HG03457 (cell line): ENCODE measurements at regions not wholly inside any gene's neighbourhood (a gene's known extent, or its start where the extent isn't known, plus 50 kb on each side); places are given as distances from the start of the nearest gene placed in this dataset.
"Not testable (repeated sequence)": the region's sequence is repeated elsewhere in the genome, so short reads cannot be mapped to it uniquely, and the experiment has no call there.

Experiments
- ATAC-seq: cut with Tn5 transposase; IDR thresholded peaks from one replicate; pipeline ENCODE4 v1.9.1; 2021; ENCODE audit warnings: moderate number of reproducible peaks; ENCODE audit not compliant: unreplicated experiment

- no peak for ATAC-seq
Measured at GRCh38 chr3:81876826-81877225, 115.4 kb upstream of the GBE1 start.

DNA sequence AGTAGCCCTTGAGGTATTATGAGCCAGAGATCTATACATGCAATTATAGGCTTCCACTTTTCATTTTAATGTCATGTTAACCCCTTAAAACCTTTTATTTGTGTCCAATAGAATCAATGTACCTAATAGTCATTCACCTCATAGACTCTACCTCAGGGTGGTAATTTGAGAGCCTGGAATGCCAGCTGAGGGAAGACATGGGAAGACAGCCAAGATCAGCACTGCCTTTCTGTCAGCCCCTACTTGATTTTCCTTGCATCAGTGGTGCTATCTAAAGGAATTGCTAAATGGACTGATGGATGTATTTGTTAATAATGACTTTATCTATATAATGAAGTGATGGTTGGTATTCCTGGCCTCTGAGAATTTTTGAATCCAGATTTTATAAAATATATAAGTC lies 113.3 kb upstream of the GBE1 start:
- ATAC-seq, result no peak

DNA sequence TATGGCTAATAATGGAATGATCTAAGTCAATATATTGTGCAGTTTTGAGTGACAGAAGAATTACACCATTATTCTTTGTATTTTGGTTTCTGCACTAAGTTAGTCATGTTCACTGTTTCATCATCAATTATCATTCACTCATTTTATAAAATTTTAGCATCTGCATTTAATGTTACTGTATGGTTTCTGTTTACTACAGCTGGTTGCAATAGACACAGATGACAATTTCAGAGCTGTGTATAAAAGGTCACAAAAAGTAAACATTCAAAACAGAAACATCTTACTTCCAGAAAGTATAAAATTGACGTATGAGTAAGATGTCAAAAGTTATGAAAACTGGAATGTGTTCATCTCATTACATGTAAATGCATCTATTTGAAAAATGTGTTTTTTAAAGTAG lies 111.1 kb upstream of the GBE1 start:
- ATAC-seq, result no peak

GRCh38 chr3:81871358-81872155 lies 110.1 kb upstream of the GBE1 start:
- ATAC-seq, result no peak

- no peak for ATAC-seq
Measured at GRCh38 chr3:81869382-81869781, 107.9 kb upstream of the GBE1 start.

DNA sequence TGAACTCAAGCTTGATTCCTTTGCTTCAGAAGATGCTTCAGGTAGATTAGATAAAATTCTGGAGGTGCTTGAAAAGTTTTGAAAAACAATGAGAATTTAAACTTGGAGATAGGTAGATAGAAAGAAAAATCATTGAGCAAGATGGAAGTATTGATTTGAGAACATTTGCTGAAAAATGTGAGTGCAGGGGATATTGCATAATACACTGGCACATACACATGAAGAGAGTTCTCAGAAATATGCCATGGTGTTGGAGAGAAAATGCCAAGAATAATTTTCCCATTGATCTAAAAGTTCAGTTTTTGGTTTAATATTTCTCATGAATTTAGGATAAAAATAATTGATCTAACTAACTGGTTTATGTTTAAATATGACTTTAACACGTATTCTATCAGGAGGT lies 107.2 kb upstream of the GBE1 start:
- no peak for ATAC-seq

DNA sequence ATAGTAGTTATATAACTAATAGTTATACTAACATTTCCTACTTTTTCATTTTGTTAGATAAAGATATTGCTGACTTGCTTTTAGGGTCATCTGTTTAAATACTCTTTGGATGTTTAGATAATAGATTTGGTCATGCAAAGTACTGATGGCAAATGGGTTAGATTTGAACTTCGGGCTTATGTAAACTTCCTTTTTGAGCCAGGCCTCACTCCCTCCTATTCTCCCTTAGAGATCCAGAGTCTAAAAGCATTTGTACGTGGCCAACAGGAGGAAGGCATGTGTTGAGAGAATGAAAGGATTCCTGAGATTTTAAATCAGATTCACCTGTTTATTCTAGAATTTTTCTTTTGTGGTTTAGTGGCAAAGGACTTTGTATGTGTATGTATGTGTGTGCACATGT lies 106.4 kb upstream of the GBE1 start:
- ATAC-seq, result no peak

- not testable (repeated sequence) for ATAC-seq
Measured at GRCh38 chr3:81865164-81865563, 103.7 kb upstream of the GBE1 start.

GRCh38 chr3:81864272-81864671 lies 102.8 kb upstream of the GBE1 start:
- ATAC-seq, result no peak

GRCh38 chr3:81863756-81864155 lies 102.3 kb upstream of the GBE1 start:
- no peak for ATAC-seq

DNA sequence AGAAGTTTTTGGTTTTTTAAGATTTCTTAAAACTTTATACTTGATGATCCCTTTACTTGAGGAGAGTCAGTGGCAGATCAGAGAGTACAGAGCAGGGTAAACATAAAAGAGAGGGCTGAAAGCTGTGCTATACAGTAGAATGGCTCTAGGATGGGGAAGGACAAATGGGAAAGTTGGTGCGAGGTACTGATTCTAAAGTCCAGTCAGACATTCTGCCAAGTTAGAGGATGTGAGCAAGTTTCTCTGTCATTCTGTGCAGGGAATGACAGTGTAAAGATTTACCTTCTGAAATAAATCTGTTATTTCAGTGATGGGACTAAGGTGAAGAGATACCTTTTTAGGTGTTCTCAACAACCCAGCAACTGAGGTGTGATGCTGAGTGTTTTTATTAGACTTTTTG lies 100.1 kb upstream of the GBE1 start:
- no peak for ATAC-seq

GRCh38 chr3:81859524-81859923 lies 98.1 kb upstream of the GBE1 start:
- no peak for ATAC-seq

- no peak for ATAC-seq
Measured at GRCh38 chr3:81853431-81853830, 92.0 kb upstream of the GBE1 start.

DNA sequence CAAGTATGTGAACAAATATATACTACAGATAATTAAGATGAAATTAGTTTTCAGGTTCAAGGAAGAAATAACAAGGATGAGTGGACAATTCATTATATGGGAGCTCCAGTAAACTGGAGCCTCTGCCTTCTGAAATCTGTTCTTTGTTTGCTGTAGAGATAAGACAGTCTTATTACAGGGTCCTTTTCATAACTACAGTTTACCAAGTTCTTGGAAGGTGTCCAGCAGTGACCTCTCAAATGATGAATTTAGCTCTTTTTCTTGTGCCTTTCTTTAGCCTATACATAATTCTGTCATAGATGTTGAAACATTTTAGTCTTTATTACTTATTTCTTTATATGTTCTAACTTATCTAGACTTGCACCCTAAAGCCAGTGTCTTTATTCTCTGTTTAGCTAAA lies 89.7 kb upstream of the GBE1 start:
- ATAC-seq, result no peak

GRCh38 chr3:81846988-81847387 lies 85.5 kb upstream of the GBE1 start:
- ATAC-seq, result no peak

GRCh38 chr3:81841540-81841939 lies 80.1 kb upstream of the GBE1 start:
- no peak for ATAC-seq

DNA sequence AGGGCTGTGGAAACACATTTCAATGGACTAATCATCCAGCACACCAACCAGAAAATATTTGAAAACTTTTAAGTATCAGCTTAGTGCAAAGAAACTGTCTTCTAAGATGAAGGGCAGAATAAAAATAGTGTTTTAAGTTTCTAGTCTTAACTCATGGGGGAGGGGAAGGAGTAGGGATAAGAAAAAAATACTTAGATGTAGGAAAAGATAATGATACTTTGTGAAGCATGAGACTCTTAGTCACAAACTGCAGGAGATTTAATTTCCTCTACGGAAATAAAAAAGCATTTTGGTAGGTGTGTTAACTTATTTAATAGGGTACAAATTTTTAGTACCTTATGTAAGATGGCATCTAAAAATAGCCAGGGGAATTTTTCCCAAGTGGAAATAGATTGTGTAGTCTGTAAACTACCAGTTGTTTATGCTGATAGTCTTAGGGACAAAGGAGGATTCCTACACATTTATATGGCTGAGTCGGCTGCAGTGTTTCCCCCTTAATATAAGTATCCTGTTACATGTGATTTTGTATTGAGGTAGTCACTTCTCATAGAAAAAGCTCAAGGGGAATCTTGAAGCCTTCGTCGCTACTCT lies 78.2 kb upstream of the GBE1 start:
- ATAC-seq, result no peak

DNA sequence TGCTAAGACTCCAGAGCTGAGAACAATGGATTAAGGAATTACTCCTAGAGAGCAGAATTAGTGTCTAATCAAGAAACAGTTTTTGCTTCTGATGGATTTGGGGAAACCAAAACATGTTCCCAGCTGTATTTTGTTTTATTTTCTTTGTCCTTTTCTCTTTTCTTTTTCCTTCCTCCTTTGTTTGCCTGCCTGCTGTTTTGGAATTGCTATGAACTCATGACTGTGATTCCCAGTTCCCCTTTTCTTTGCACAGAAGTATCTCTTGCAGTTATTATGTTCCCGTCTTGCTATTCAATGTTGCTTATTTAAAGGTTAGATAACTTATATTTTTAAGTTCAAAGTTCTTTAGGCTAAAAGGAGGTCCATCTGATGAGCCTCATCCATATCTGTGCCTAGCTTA lies 77.0 kb upstream of the GBE1 start:
- ATAC-seq, result no peak

DNA sequence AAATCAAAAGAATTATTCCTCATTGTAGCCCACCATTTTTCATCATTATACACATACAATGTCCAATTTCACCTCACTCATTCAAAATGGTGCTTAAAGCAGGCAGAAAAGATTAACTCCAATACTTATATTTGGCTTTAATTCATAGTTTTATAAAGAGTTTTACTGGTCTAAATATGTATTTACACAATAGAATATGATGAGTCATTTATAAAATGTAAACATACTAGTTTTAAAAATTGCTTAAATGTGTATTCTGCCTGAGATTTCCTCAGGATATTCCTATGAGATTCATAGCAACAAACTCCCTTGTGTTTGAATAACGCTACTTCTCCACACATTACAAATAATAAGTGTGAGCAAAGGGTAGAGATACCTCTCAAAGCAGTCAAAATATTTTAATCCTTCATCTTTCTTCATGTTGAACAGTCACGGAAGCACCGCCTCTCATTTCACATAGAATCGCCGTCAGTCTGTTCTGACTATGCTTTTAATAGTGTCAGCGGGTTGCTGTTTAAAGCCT lies 75.7 kb upstream of the GBE1 start:
- ATAC-seq, result no peak

- ATAC-seq, result no peak
Measured at GRCh38 chr3:81829937-81830336, 68.5 kb upstream of the GBE1 start.

DNA sequence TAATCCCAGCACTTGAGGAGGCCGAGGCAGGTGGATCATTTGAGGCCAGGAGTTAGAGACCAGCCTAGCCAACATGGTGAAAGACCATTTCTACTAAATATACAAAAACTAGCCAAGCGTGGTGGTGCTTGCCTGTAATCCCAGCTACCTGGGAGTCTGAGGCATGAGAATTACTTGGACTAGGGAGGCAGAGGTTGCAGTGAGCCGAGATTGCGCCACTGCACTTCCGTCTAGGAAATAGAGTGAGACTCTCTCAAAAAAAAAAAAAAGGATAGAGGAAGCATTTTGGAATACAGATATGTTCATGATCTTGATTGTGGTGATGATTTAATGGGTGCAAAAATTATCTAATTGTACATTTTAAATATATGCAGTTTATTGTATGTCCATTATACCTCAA lies 67.8 kb upstream of the GBE1 start:
- not testable (repeated sequence) for ATAC-seq

- ATAC-seq, result peak; percentile 94
Measured at GRCh38 chr3:81823882-81824395, 62.5 kb upstream of the GBE1 start.
